ENCODE measurements at regions not wholly inside any gene's neighbourhood (a gene's known extent, or its start where the extent isn't known, plus 50 kb on each side); places are given as distances from the start of the nearest gene placed in this dataset.

DNA sequence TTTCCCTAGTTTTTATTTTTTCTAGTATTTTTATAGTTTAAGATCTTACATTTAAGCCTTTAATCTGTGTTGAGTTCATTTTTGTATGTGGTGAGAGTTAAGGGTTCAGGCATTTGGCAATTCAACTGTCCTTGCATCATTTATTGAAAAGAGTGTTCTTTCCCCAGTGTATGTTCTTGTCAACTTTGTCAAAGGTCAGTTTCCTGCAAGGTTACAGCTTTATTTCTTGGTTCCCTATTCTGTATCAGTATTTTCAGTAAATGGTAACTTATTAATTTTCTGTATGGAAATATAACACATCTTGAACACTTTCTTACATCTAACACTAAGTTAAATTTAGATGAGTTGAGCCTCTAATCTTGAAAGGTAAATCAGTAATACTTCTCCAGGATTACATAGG is 1770.1 kb downstream of the OTOL1 start:
- Histone ChIP-seq H3K4me3 (no peak overlapping the region), H3K27me3 (no peaks in the 10 kb centered on the region), H3K36me3 (no peaks in the 10 kb centered on the region), H3K9me3 (no peaks in the 10 kb centered on the region), H3K27ac (no peak overlapping the region), H3K4me1 (no peaks in the 10 kb centered on the region)
- no peak for ATAC-seq
- intact Hi-C loops (cut with DNase I): no loop called here
- TF ChIP-seq, protein P1, sequence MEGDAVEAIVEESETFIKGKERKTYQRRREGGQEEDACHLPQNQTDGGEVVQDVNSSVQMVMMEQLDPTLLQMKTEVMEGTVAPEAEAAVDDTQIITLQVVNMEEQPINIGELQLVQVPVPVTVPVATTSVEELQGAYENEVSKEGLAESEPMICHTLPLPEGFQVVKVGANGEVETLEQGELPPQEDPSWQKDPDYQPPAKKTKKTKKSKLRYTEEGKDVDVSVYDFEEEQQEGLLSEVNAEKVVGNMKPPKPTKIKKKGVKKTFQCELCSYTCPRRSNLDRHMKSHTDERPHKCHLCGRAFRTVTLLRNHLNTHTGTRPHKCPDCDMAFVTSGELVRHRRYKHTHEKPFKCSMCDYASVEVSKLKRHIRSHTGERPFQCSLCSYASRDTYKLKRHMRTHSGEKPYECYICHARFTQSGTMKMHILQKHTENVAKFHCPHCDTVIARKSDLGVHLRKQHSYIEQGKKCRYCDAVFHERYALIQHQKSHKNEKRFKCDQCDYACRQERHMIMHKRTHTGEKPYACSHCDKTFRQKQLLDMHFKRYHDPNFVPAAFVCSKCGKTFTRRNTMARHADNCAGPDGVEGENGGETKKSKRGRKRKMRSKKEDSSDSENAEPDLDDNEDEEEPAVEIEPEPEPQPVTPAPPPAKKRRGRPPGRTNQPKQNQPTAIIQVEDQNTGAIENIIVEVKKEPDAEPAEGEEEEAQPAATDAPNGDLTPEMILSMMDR (IDR thresholded peaks at IDR 0.05): no peak
- TF ChIP-seq POLR2A (IDR thresholded peaks at IDR 0.05): no peak
- no peak for DNase-seq

DNA sequence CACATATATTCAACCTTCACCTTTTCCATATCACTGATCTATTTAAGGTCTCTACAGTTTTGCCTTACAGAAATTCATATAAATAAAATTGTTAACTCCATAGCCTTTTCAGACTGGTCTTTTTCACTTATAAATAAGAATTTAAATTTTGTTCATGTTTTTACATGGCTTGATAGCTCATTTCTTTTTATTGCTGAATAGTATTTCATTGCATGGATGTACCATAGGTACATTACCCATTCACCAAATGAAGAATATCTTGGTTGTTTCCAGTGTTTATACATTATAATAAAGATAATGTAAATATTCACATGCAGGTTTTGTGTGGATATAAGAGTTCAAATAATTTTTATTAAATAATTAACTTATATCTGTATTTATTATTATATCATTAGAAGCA is 1765.0 kb downstream of the OTOL1 start:
- no peaks in the 10 kb centered on the region for H3K27me3 ChIP-seq
- no peak overlapping the region for H3K4me3 ChIP-seq
- ATAC-seq: no peak
- TF ChIP-seq, protein P1 (IDR thresholded peaks at IDR 0.05): no peak
- no peaks in the 10 kb centered on the region for H3K9me3 ChIP-seq
- intact Hi-C loops (cut with DNase I): no loop called here
- H3K27ac ChIP-seq: no peak overlapping the region
- H3K36me3 ChIP-seq: no peaks in the 10 kb centered on the region
- no peak for DNase-seq
- no peaks in the 10 kb centered on the region for H3K4me1 ChIP-seq

DNA sequence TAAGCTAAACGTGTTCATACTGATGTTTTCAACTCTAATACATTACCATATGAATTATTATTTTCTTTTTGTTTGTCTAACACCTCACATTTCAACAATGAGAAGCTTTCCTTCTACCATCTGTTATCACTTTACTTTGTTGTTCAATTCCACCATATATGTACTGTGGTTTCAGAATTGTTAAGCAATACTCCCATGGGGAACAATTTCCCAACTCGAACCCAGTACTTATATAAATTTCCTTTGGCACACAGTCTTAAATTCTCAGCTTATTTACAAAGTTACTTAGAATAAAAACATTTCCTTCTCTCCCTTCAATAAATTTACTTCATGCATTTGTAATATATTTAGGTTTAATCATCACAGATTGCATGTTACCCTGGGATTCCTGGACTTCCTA is 1764.4 kb downstream of the OTOL1 start:
- H3K4me3 ChIP-seq: no peak overlapping the region
- H3K27ac ChIP-seq: no peak overlapping the region
- intact Hi-C loops (cut with DNase I): no loop called here
- H3K36me3 ChIP-seq: no peaks in the 10 kb centered on the region
- H3K27me3 ChIP-seq: no peaks in the 10 kb centered on the region
- no peak for TF ChIP-seq POLR2A (IDR thresholded peaks at IDR 0.05)
- TF ChIP-seq, protein P1 (IDR thresholded peaks at IDR 0.05): no peak
- DNase-seq (no peak), ATAC-seq (no peak)
- no peaks in the 10 kb centered on the region for H3K9me3 ChIP-seq
- H3K4me1 ChIP-seq: no peaks in the 10 kb centered on the region
- WGBS (ENCODE audit: insufficient coverage, low coverage, low lambda C conversion rate, missing lambda C conversion rate): 34% methylated on average over 2 of the region's 2 CpGs

DNA sequence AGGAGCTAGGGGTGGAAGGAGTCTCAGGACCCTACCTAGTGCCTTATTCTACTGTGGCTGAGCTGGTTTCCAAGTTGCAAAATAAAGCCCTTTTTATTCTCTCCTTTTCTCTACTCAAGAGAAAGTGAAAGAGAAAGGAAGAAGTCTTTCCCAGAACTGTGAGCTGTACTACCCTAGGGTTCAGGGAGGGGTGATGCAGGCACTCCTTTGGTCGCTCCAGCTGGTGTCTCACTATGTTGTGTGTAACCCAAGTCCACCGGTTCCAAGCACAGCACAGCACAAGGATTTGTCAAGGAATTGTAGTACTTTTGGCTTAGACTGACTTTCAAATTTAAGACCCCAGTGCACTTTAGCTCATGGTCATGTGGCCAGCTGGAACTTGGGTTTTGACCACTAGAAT is 1721.7 kb downstream of the OTOL1 start:
- no peaks in the 10 kb centered on the region for H3K36me3 ChIP-seq
- H3K4me1 ChIP-seq: no peaks in the 10 kb centered on the region
- 79% methylated on average over 2 of the region's 2 CpGs for WGBS (ENCODE audit: insufficient coverage, low coverage, low lambda C conversion rate, missing lambda C conversion rate)
- H3K9me3 ChIP-seq: no peaks in the 10 kb centered on the region
- ATAC-seq (no peak), DNase-seq (no peak)
- no peaks in the 10 kb centered on the region for H3K27me3 ChIP-seq
- no peak overlapping the region for H3K27ac ChIP-seq
- intact Hi-C loops (cut with DNase I): no loop called here
- no peak overlapping the region for H3K4me3 ChIP-seq
- no peak for TF ChIP-seq POLR2A (IDR thresholded peaks at IDR 0.05)
- TF ChIP-seq, protein P1 (IDR thresholded peaks at IDR 0.05): no peak

DNA sequence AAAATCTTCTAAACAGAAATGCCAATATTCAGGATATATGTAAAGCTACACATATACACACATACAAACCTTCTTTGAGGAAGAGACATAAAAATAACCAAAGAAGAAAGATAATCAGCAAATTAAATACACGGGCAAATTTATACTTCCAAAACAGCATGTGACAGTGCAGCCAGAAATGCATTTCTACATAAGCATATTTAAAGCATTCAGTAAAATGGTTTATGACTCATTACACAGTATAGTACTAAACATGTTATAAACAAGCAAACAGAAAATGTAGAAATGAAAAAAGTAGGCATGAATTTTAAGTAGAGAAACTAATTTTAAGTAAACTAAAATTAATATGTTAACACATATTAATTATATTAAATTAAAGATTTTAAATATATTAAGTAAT is 1717.2 kb downstream of the OTOL1 start:
- DNase-seq: no peak
- Histone ChIP-seq H3K27me3 (no peaks in the 10 kb centered on the region), H3K27ac (no peak overlapping the region), H3K4me3 (no peak overlapping the region), H3K4me1 (no peaks in the 10 kb centered on the region), H3K36me3 (no peaks in the 10 kb centered on the region), H3K9me3 (no peaks in the 10 kb centered on the region)
- TF ChIP-seq POLR2A (IDR thresholded peaks at IDR 0.05): no peak
- TF ChIP-seq, protein P1 (IDR thresholded peaks at IDR 0.05): no peak
- ATAC-seq: no peak
- 67% methylated on average over 1 of the region's 1 CpG for WGBS (ENCODE audit: insufficient coverage, low coverage, low lambda C conversion rate, missing lambda C conversion rate)
- intact Hi-C loops (cut with DNase I): no loop called here
